ENCODE measurements at regions not wholly inside any gene's neighbourhood (a gene's known extent, or its start where the extent isn't known, plus 50 kb on each side); places are given as distances from the start of the nearest gene placed in this dataset.

GRCh38 chr7:153103202-153103601 lies 343.6 kb downstream of the ACTR3B start:
- H3K36me3 ChIP-seq (ENCODE audit: insufficient read depth, low read length, poor library complexity, severe bottlenecking) = no peaks in the 10 kb centered on the region
- ChIA-PET CTCF (no interaction called here), POLR2A (ENCODE audit: low non-redundant PET) (interaction anchor here (0.6 kb wide), 1 partner anchor 179 kb away, joined by 3 read pairs; no protein-coding TSS in a partner anchor)
- no peak overlapping the region for H3K27ac ChIP-seq (ENCODE audit: low read depth, low read length, poor library complexity, severe bottlenecking)
- no peak overlapping the region for H3K4me3 ChIP-seq (ENCODE audit: low read depth, low read length, poor library complexity, severe bottlenecking)
- no peaks in the 10 kb centered on the region for H3K9me3 ChIP-seq (ENCODE audit: low read depth, low read length, poor library complexity, severe bottlenecking)
- peaks cover 45% of the 10 kb centered on the region for H3K27me3 ChIP-seq (replicated peaks; ENCODE audit: insufficient read depth, low read depth, low read length, poor library complexity)
- no TSS peak for BruUV-seq (replicated peaks)
- H3K4me1 ChIP-seq (ENCODE audit: insufficient read depth, low read length, poor library complexity, severe bottlenecking) = no peaks in the 10 kb centered on the region
- no peak for DNase-seq (ENCODE audit: low spot score)
- intact Hi-C loops (cut with micrococcal nuclease; ENCODE audit: unreplicated experiment) = no loop called here
- TF ChIP-seq CTCF (conservative IDR thresholded peaks at IDR 0.05; ENCODE audit: low read depth, low read length) (no peak), EZH2 (IDR thresholded peaks at IDR 0.05; ENCODE audit: borderline replicate concordance, low read depth, low read length, poor library complexity, severe bottlenecking) (no peak)

- no peak overlapping the region for H3K27ac ChIP-seq (ENCODE audit: low read depth, low read length, poor library complexity, severe bottlenecking)
- POLR2A ChIA-PET (ENCODE audit: low non-redundant PET) = interaction anchor here (0.6 kb wide), 1 partner anchor 354 kb away, joined by 3 read pairs; no protein-coding TSS in a partner anchor
- no peak overlapping the region for H3K4me3 ChIP-seq (ENCODE audit: low read depth, low read length, poor library complexity, severe bottlenecking)
- H3K36me3 ChIP-seq (ENCODE audit: insufficient read depth, low read length, poor library complexity, severe bottlenecking) = no peaks in the 10 kb centered on the region
- no TSS peak for BruUV-seq (replicated peaks)
- H3K4me1 ChIP-seq (ENCODE audit: insufficient read depth, low read length, poor library complexity, severe bottlenecking) = no peaks in the 10 kb centered on the region
- CTCF ChIA-PET = no interaction called here
- TF ChIP-seq EZH2 (IDR thresholded peaks at IDR 0.05; ENCODE audit: borderline replicate concordance, low read depth, low read length, poor library complexity, severe bottlenecking) = no peak
- TF ChIP-seq CTCF (conservative IDR thresholded peaks at IDR 0.05; ENCODE audit: low read depth, low read length) = no peak
- H3K9me3 ChIP-seq (ENCODE audit: low read depth, low read length, poor library complexity, severe bottlenecking) = no peaks in the 10 kb centered on the region
- intact Hi-C loops (cut with micrococcal nuclease; ENCODE audit: unreplicated experiment) = no loop called here
- no peak for DNase-seq (ENCODE audit: low spot score)
- H3K27me3 ChIP-seq (replicated peaks; ENCODE audit: insufficient read depth, low read depth, low read length, poor library complexity) = peaks cover 35% of the 10 kb centered on the region
Measured at GRCh38 chr7:153107826-153108225, 348.3 kb downstream of the ACTR3B start.

DNA sequence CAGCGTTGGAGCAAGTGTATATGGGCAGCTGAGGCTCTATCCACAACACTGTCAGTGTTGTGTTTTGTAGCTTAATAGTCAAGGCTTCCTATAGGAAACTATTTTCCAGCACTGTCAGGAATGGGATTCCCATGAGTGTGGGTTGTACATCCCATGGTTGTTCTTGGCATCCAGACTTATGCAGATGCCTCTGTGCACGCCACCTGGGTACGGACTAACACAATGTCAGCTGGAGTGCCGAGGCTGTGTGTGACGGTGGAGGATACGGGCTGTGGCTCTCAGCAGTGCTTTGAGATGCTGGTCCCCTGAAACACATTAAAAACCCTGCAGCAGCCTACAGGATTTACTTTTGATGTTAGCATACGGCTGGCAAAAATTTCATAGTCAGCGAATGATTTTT lies 350.0 kb downstream of the ACTR3B start:
- CTCF ChIA-PET = no interaction called here
- no peaks in the 10 kb centered on the region for H3K9me3 ChIP-seq (ENCODE audit: low read depth, low read length, poor library complexity, severe bottlenecking)
- POLR2A ChIA-PET (ENCODE audit: low non-redundant PET) = no interaction called here

More for the DNA sequence above, 350.0 kb downstream of the ACTR3B start:
- Histone ChIP-seq H3K4me1 (ENCODE audit: insufficient read depth, low read length, poor library complexity, severe bottlenecking) (no peaks in the 10 kb centered on the region), H3K27ac (ENCODE audit: low read depth, low read length, poor library complexity, severe bottlenecking) (no peak overlapping the region), H3K4me3 (ENCODE audit: low read depth, low read length, poor library complexity, severe bottlenecking) (no peak overlapping the region), H3K27me3 (replicated peaks; ENCODE audit: insufficient read depth, low read depth, low read length, poor library complexity) (peaks cover 18% of the 10 kb centered on the region), H3K36me3 (ENCODE audit: insufficient read depth, low read length, poor library complexity, severe bottlenecking) (no peaks in the 10 kb centered on the region)
- BruUV-seq (replicated peaks) = no TSS peak
- intact Hi-C loops (cut with micrococcal nuclease; ENCODE audit: unreplicated experiment) = no loop called here
- no peak for TF ChIP-seq EZH2 (IDR thresholded peaks at IDR 0.05; ENCODE audit: borderline replicate concordance, low read depth, low read length, poor library complexity, severe bottlenecking)
- no peak for TF ChIP-seq CTCF (conservative IDR thresholded peaks at IDR 0.05; ENCODE audit: low read depth, low read length)
- no peak for DNase-seq (ENCODE audit: low spot score)

Data from A673 (cell line).